DND-41 (cell line): ENCODE measurements at regions not wholly inside any gene's neighbourhood (a gene's known extent, or its start where the extent isn't known, plus 50 kb on each side); places are given as distances from the start of the nearest gene placed in this dataset.

Experiments
- ATAC-seq: fragments of 200-7000 bp; cut with Tn5 transposase; 3 replicates; pipeline ENCODE4 v1.9.1; 2021; ENCODE audit warnings: low read depth; ENCODE audit not compliant: insufficient read depth
- DNase-seq: peaks from one replicate; pipeline ENCODE4 v3.0.0-alpha.2; 2020
- H2AFZ ChIP-seq: 2 replicates; pipeline ENCODE4 v1.6.0; 2012; ENCODE audit warnings: low read depth, low read length
- H3K27ac ChIP-seq: 2 replicates; pipeline ENCODE4 v1.5.1; 2012; ENCODE audit warnings: low read length, inconsistent platforms
- H3K27me3 ChIP-seq: fragments of 200-600 bp; sonication (generic); 2 replicates; pipeline ENCODE4 v1.6.0; 2012; ENCODE audit warnings: low read length, mild to moderate bottlenecking, inconsistent platforms; ENCODE audit not compliant: insufficient read depth, poor library complexity
- H3K36me3 ChIP-seq: 2 replicates; pipeline ENCODE4 v1.5.1; 2012; ENCODE audit warnings: low read length, inconsistent platforms; ENCODE audit not compliant: insufficient read depth
- H3K4me1 ChIP-seq: 2 replicates; pipeline ENCODE4 v1.5.1; 2012; ENCODE audit warnings: mild to moderate bottlenecking, low read length; ENCODE audit not compliant: insufficient read depth
- H3K4me2 ChIP-seq: 2 replicates; pipeline ENCODE4 v1.6.0; 2012; ENCODE audit warnings: mild to moderate bottlenecking, moderate library complexity, low read length, inconsistent platforms; ENCODE audit not compliant: insufficient read depth
- H3K4me3 ChIP-seq, 2 experiments: fragments of 200-600 bp in 1 of 2; shearing (Covaris generic) in 1 of 2; 2 replicates each; pipeline ENCODE4 v1.5.1; 2012 to 2016; ENCODE audit warnings: inconsistent platforms in 2 of 2, low read length in 2 of 2, mild to moderate bottlenecking in 2 of 2, low read depth in 1 of 2, moderate library complexity in 1 of 2
- H3K79me2 ChIP-seq: 2 replicates; pipeline ENCODE4 v1.6.0; 2012; ENCODE audit warnings: low read length, inconsistent platforms; ENCODE audit not compliant: insufficient read depth
- H3K9ac ChIP-seq: 2 replicates; pipeline ENCODE4 v1.6.0; 2012; ENCODE audit warnings: low read depth, mild to moderate bottlenecking, inconsistent platforms, low read length, moderate library complexity
- H3K9me3 ChIP-seq: 2 replicates; pipeline ENCODE4 v1.5.1; 2012; ENCODE audit warnings: low read length, moderate library complexity, mild to moderate bottlenecking, inconsistent platforms; ENCODE audit not compliant: insufficient read depth, severe bottlenecking
- H4K20me1 ChIP-seq: 2 replicates; pipeline ENCODE4 v1.6.0; 2012; ENCODE audit warnings: low read length; ENCODE audit not compliant: insufficient read depth
- CTCF ChIP-seq: IDR thresholded peaks from 2 replicates; pipeline ENCODE4 v1.5.1; 2012; ENCODE audit warnings: borderline replicate concordance, low read length, moderate library complexity, mild to moderate bottlenecking; ENCODE audit not compliant: poor library complexity, severe bottlenecking; ENCODE audit errors: extremely low read depth
- EZH2 ChIP-seq: IDR thresholded peaks from 3 replicates; pipeline ENCODE4 v1.6.1; 2012; ENCODE audit warnings: borderline replicate concordance, low read depth, mild to moderate bottlenecking, moderate library complexity, low read length, inconsistent platforms; ENCODE audit not compliant: severe bottlenecking

DNA sequence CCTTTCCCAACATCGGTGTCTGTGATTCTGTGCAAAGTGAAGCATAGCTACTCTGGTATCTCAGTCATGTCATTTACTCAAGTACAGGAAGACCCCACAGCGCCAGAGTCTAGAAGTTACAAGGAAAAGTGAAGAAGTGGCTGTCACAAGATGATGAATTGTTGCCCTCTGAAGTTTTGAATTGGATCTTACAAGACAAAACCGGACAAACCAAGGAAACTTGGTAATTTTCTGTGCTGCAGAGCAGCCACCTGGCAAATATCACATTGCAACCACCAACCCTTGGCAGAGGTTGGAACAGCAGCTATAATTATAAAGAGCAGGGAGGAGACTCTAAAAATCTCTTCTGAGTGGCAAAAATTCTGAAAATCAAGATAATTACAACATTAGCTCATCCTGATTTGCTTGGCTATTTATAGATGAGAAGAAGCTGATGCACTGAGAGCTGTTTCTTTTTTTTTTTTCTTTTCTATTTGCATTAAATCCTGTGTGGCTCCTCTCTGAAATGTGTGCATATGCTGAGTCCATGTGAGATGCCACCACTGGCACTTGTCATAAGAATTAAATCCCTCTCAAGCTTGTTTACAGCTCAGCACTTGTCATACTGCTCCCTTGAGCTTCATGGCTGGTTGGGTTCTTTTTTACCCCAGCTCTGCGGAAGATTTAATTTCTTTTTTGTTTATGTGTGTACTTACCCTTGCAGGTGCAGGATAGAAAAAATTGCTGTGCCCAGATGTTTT lies 68.0 kb upstream of the MNS1 start:
- peaks cover 83% of the 10 kb centered on the region for H3K4me1 ChIP-seq
- peak overlapping the region; percentile 54 for H3K9ac ChIP-seq
- ATAC-seq (peak; percentile 57), DNase-seq (peak; percentile 60)
- no peaks in the 10 kb centered on the region for H4K20me1 ChIP-seq
- H3K36me3 ChIP-seq = no peaks in the 10 kb centered on the region
- H3K79me2 ChIP-seq = no peaks in the 10 kb centered on the region
- H3K9me3 ChIP-seq = no peaks in the 10 kb centered on the region
- TF ChIP-seq EZH2 (no peak), CTCF (peak; percentile 39)
- H3K4me2 ChIP-seq = peak overlapping the region; percentile 53
- peak overlapping the region; percentile 63 for H2AFZ ChIP-seq
- H3K4me3 ChIP-seq = peak overlapping the region in 1 of 2 experiments; percentile 36; a peak in 2 of 4 replicates
- H3K27ac ChIP-seq = peak overlapping the region; percentile 95
- H3K27me3 ChIP-seq = no peaks in the 10 kb centered on the region

- H3K9me3 ChIP-seq = no peaks in the 10 kb centered on the region
- H3K27me3 ChIP-seq = no peaks in the 10 kb centered on the region
- no peak overlapping the region for H3K9ac ChIP-seq
- H3K4me2 ChIP-seq = no peak overlapping the region
- no peak for TF ChIP-seq CTCF
- TF ChIP-seq EZH2 = no peak
- H3K4me3 ChIP-seq = no peak overlapping the region
- ATAC-seq = no peak
- peaks cover 62% of the 10 kb centered on the region for H3K4me1 ChIP-seq
- H3K27ac ChIP-seq = peak overlapping the region; percentile 35
- no peaks in the 10 kb centered on the region for H3K36me3 ChIP-seq
- no peak for DNase-seq
- H4K20me1 ChIP-seq = no peaks in the 10 kb centered on the region
- no peak overlapping the region for H2AFZ ChIP-seq
- no peaks in the 10 kb centered on the region for H3K79me2 ChIP-seq
Observed at GRCh38 chr15:56530157-56530556, 65.2 kb upstream of the MNS1 start.

GRCh38 chr15:56528136-56528535 lies 63.2 kb upstream of the MNS1 start:
- no peaks in the 10 kb centered on the region for H4K20me1 ChIP-seq
- peaks cover 41% of the 10 kb centered on the region for H3K4me1 ChIP-seq
- H3K36me3 ChIP-seq = no peaks in the 10 kb centered on the region
- H3K27ac ChIP-seq = no peak overlapping the region
- ATAC-seq (no peak), DNase-seq (no peak)
- H3K9ac ChIP-seq = no peak overlapping the region
- no peaks in the 10 kb centered on the region for H3K79me2 ChIP-seq
- H3K9me3 ChIP-seq = no peaks in the 10 kb centered on the region
- no peak for TF ChIP-seq EZH2
- TF ChIP-seq CTCF = no peak
- H3K4me2 ChIP-seq = no peak overlapping the region
- H3K27me3 ChIP-seq = no peaks in the 10 kb centered on the region
- no peak overlapping the region for H3K4me3 ChIP-seq
- H2AFZ ChIP-seq = no peak overlapping the region

- no peak for TF ChIP-seq CTCF
- no peak for TF ChIP-seq EZH2
- Histone ChIP-seq H3K4me3 (no peak overlapping the region), H3K27ac (no peak overlapping the region), H3K9me3 (peaks cover 4% of the 10 kb centered on the region), H3K9ac (no peak overlapping the region), H4K20me1 (no peaks in the 10 kb centered on the region), H3K79me2 (no peaks in the 10 kb centered on the region), H3K36me3 (no peaks in the 10 kb centered on the region), H3K4me2 (no peak overlapping the region), H3K4me1 (peaks cover 9% of the 10 kb centered on the region; the same call in 1 of the 2 replicates), H3K27me3 (no peaks in the 10 kb centered on the region), H2AFZ (no peak overlapping the region)
- DNase-seq = no peak
- ATAC-seq = no peak
Observed at GRCh38 chr15:56524915-56525314, 60.0 kb upstream of the MNS1 start.
